ENCODE measurements at regions not wholly inside any gene's neighbourhood (a gene's known extent, or its start where the extent isn't known, plus 50 kb on each side); places are given as distances from the start of the nearest gene placed in this dataset.
"Not testable (repeated sequence)": the region's sequence is repeated elsewhere in the genome, so short reads cannot be mapped to it uniquely, and the experiment has no call there.

DNA sequence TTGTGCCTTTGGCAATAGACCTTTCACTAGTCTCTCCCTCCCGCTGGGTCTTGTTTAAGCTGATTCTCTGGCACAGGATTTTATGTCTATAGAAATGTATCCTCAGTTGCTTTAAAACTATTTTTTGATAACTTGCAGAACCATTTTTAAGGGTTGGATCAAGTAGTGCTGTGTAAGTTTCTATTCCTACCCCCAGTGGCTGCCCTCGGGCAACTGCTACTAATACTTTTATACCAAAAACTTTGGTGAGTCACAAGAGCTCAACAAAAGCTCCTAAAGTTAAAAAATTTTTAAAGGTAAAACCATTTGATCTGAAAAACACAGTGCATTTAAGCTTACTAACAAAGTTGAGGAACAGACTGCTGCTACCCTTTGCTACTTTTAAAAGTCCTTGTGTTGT, 1460.6 kb upstream of the PCDH7 start:
- no peak for DNase-seq

DNA sequence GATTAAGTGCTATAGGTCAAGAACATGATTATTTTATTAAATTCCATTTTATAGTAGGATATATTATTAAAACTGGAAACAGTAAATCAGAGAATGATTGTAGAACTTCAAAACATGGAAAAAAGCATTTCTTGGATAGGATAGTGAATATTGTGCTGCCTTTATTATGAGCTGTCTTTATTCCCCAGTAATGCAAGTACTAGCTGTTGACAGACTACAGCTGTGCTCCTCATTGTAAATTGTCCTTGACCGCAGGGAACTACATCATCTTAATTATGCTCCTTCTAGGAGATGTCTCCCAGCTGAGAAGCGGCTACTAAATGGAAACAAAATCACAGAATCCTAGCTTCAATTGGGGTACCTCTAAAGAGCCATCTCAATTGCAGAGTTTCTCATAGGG, 1457.2 kb upstream of the PCDH7 start:
- no peak for DNase-seq

GRCh38 chr4:29276150-29276549, 1444.0 kb upstream of the PCDH7 start:
- no peak for DNase-seq

- no peak for DNase-seq
These were observed 1442.8 kb upstream of the PCDH7 start for GRCh38 chr4:29277381-29277780.

- no peak for DNase-seq
These were observed 1441.6 kb upstream of the PCDH7 start for GRCh38 chr4:29278585-29278984.

GRCh38 chr4:29289118-29289517, 1431.1 kb upstream of the PCDH7 start:
- DNase-seq: no peak

GRCh38 chr4:29295280-29295679, 1424.9 kb upstream of the PCDH7 start:
- no peak for DNase-seq

- DNase-seq: no peak
These were observed 1415.6 kb upstream of the PCDH7 start for GRCh38 chr4:29304595-29304994.

GRCh38 chr4:29307256-29307655, 1412.9 kb upstream of the PCDH7 start:
- no peak for DNase-seq

DNA sequence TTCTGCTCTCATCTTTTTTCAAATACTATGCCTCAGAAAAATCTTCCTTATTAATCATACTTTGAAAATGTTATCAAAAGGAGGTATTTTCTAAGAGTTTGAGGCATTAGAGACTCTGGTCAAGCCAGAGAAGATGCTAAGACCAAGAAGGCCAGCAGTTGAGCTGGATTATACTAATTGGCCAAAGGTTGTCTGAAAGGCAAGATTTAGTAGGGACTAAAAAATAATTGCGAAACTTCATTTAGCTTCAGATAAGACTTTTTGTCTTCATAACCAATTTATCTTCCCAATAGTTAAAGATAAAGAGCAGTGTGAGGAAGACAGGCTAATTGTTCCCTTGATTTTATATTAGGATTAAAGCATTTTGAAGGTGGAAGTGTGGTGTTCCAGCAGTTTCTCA, 1412.4 kb upstream of the PCDH7 start:
- DNase-seq: no peak

DNA sequence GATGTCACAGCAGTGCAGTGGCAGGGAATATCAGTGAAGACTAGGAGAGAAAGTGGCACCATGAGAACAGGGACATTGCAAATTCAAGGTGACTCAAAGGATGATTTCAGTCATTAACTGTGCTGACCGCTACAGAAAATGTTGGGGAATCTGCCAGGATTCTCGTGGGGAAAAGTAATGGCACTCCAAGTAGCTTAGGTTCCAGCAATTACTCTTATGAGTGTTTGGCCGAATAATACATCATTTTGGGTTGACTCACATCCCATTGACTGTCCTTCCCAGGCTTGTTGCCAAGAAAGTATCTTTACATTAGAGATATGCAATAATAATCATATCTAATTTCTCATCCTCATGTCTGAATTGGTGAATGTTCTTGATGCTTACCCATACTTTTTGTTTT, 1411.1 kb upstream of the PCDH7 start:
- DNase-seq: no peak

- no peak for DNase-seq
These were observed 1409.9 kb upstream of the PCDH7 start for GRCh38 chr4:29310252-29310651.

- no peak for DNase-seq
These were observed 1408.9 kb upstream of the PCDH7 start for GRCh38 chr4:29311247-29311646.

DNA sequence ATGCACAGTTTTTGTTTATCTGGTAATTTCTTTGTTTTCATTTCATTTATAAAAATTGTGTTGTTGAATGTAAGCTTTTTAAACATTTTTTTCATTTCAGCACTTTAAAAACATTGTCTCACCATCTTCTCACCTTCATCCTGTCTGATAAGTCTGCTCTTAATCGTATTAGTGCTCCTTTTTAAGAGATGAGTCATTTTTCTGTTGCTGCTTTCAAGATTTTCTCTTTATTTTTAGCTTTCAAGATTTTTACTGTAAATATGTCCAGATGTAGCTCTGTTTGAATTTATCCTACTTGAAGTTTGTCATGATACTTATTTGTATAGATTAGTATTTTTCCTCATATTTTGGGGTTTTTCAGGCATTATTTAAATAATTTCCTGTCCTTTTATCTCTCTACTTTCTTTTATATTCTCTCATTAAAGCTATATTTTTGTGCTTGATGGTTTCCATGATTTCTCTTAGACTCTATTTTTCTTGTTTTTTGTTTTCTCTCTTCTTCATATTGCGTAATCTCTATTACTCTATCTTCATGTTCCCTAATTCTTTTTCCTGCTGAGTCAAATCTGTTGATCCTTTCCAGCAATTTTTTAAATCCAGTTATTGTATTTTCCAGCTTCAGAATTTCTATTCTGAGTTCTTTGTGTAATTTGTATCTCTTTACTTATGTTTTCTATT, 1400.4 kb upstream of the PCDH7 start:
- no peak for DNase-seq

DNA sequence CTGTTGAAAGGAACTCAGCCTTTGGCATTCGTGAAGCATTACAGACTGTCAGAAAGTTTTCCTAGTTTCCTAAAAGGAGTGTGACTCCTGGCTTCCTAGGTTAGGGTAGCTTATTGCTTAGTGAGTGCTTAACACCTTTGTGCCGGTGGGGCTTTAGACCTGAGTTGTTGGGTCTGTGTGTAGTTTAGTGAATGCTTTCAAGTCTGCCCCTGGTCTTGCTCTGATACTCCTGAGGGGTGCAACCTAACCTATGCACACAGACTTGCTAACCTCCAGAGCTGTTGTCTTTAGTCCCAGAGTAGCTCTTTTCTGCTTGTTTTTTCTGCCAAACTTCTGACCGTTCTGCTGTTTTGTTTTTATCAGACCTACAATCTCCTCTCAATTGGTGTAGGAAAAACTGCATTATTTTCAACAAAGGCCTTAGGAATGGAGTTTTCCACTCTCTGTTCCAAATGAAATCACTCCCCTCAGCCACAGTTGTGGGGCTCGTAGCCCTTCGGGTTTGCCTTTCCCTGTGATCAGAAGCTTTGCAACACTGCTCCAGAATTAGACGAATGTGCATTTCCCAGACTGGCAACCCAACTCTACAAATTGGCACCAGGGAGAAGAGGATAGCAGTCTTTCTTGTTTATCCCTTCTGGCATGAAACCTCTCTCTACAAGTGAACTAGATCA, 1399.1 kb upstream of the PCDH7 start:
- DNase-seq: no peak

GRCh38 chr4:29326004-29326403, 1394.2 kb upstream of the PCDH7 start:
- no peak for DNase-seq

GRCh38 chr4:29326816-29327215, 1393.4 kb upstream of the PCDH7 start:
- DNase-seq: no peak

DNA sequence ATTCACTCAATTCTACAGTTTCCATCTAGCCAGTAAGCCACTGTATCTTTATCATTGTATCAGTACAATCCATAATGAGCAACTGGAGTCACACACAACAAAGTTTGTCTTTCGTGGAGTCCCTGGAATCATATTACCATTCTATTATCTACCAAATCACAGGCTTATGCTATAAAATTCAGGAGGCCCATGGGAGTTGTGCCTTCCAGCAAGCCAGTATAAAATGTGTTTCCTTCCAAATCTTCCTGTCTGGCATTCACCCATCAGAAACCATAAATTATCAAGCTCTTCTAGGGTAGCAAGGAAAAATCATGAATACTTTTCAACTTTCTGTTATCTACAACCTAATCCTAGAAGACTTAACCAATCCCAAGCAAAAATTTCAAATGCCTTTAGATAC, 1383.3 kb upstream of the PCDH7 start:
- DNase-seq: no peak

GRCh38 chr4:29372971-29373370, 1347.2 kb upstream of the PCDH7 start:
- DNase-seq: no peak

DNA sequence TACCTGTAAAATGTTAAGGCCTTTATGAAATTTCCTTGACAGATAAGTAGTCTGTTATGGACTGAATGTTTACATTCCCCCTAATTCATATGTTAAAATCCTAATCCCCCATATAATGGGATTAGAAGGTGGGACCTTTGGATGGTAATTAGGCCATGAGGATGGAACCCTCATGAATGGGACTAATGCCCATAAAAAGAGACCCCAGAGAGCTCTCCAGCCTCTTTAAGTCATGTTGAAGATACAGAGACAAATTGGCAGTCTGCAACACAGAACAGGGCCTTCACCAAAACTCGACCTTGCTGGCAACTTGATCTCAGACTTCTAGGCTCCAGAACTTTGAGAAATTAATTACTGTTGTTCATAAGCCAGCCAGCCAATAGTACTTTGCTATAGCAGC, 1344.5 kb upstream of the PCDH7 start:
- DNase-seq: no peak

DNA sequence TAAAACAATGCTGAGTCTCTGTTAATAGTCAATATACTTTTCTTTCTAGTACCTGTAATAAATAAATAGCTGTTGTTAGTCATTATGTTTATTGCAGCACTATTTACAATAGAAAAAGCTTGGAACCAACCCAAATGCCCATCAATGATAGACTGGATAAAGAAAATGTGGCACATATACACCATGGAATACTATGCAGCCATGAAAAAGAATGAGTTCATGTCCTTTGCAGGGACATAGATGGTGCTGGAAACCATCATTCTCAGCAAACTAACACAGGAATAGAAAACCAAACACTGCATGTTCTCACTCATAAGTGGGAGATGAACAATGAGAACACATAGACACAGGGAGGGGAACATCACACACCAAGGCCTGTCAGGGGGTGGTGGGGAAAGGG, 1341.9 kb upstream of the PCDH7 start:
- not testable (repeated sequence) for DNase-seq

DNA sequence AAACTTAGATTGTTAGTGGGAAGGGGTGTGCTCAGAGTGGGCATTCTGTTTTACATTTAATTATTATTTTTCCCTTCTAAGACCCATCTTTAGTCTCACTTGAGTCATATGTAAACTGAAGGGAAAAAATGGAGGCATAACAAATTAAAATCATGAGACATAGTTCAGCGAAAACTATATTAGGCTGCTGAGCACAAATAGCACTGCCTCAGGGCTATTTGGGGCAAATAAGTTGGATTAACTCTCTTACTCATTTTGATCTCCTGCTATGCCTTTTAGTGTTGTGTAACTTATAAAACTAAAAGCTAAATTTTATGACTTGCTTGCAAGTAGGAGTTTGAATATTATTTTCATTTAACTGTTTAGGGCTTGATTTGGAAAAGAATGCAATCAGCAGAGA, 1329.2 kb upstream of the PCDH7 start:
- DNase-seq: no peak

GRCh38 chr4:29405116-29405515, 1315.1 kb upstream of the PCDH7 start:
- no peak for DNase-seq

GRCh38 chr4:29415771-29416170, 1304.4 kb upstream of the PCDH7 start:
- DNase-seq: no peak
